Cardiac muscle cell (in vitro differentiated cells and primary cell): ENCODE measurements at regions not wholly inside any gene's neighbourhood (a gene's known extent, or its start where the extent isn't known, plus 50 kb on each side); places are given as distances from the start of the nearest gene placed in this dataset.

Experiments used
- DNase-seq, 2 donors: peaks; one replicate each; pipeline versions ENCODE4 v3.0.0 to v3.0.0-alpha.2; 2010 to 2017; ENCODE audit warnings: low read depth in 1 of 2, low spot score in 1 of 2
- H3K27ac ChIP-seq: fragments of 200-600 bp; sonication (generic); 2 replicates; pipeline ENCODE4 v1.5.1; 2016
- H3K27me3 ChIP-seq: fragments of 200-600 bp; sonication (generic); 2 replicates; pipeline ENCODE4 v1.6.0; 2016; ENCODE audit warnings: control low read depth
- H3K36me3 ChIP-seq: fragments of 200-600 bp; sonication (generic); 2 replicates; pipeline ENCODE4 v1.5.1; 2016; ENCODE audit warnings: control low read depth
- H3K4me1 ChIP-seq: fragments of 200-600 bp; sonication (generic); 2 replicates; pipeline ENCODE4 v1.8.1; 2017; ENCODE audit warnings: low read depth, mild to moderate bottlenecking, mixed run types
- H3K4me3 ChIP-seq: fragments of 200-600 bp; sonication (generic); 2 replicates; pipeline ENCODE4 v1.5.1; 2016; ENCODE audit warnings: mild to moderate bottlenecking
- H3K9me3 ChIP-seq: fragments of 200-600 bp; sonication (generic); 2 replicates; pipeline ENCODE4 v1.5.1; 2017; ENCODE audit warnings: low read depth, mild to moderate bottlenecking, control low read depth
- TF ChIP-seq, protein P1 (sequence below): IDR thresholded peaks from 2 replicates; pipeline ENCODE4 v1.5.1; 2012; ENCODE audit warnings: low read depth, mild to moderate bottlenecking, low read length

DNA sequence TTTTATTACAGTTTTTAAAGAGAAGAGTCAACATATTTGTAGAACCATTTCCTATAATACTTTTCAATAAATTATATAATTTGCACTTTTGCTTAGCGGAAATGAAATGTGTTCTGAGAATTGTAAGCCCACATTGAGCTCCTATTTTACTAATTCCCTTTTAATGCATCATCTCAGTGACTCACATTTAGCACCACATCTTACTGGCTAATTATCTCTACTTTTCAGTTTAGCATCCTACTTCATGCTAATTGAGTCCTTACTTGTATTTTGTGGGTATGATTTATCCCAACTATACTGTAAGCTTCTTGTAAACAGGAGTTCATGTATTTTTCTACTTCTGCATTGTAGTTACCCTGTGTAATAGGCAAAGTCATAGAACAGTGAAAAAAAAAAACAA lies 67.5 kb downstream of the TMX1 start:
- Histone ChIP-seq H3K9me3 (no peaks in the 10 kb centered on the region), H3K27me3 (no peaks in the 10 kb centered on the region), H3K36me3 (no peaks in the 10 kb centered on the region), H3K4me1 (peaks cover 17% of the 10 kb centered on the region), H3K4me3 (no peak overlapping the region), H3K27ac (no peak overlapping the region)
- TF ChIP-seq, protein P1, sequence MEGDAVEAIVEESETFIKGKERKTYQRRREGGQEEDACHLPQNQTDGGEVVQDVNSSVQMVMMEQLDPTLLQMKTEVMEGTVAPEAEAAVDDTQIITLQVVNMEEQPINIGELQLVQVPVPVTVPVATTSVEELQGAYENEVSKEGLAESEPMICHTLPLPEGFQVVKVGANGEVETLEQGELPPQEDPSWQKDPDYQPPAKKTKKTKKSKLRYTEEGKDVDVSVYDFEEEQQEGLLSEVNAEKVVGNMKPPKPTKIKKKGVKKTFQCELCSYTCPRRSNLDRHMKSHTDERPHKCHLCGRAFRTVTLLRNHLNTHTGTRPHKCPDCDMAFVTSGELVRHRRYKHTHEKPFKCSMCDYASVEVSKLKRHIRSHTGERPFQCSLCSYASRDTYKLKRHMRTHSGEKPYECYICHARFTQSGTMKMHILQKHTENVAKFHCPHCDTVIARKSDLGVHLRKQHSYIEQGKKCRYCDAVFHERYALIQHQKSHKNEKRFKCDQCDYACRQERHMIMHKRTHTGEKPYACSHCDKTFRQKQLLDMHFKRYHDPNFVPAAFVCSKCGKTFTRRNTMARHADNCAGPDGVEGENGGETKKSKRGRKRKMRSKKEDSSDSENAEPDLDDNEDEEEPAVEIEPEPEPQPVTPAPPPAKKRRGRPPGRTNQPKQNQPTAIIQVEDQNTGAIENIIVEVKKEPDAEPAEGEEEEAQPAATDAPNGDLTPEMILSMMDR = no peak
- DNase-seq = no peak

DNA sequence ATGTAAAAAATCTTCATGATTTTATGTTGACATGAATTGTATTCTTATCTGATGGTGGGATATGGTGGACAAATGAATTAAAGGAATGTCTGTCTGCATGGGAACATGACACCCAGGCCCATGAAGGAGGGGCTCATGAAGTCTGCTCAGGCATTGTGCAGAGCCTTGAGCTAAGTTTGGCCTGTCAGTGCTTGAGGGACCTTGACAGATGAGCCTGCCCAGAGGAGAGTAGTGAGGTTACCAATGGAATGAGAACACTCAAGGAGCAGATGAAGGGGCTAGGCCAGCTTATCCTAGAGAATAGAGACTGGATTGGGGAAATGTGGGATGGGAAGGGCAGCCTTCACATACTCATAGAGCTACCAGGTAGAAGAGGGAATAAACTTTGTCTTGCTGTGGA lies 68.8 kb downstream of the TMX1 start:
- Histone ChIP-seq H3K9me3 (no peaks in the 10 kb centered on the region), H3K4me1 (peaks cover 12% of the 10 kb centered on the region), H3K27me3 (no peaks in the 10 kb centered on the region), H3K36me3 (no peaks in the 10 kb centered on the region), H3K4me3 (no peak overlapping the region), H3K27ac (no peak overlapping the region)
- peak in 1 of 2 donors; percentile 52 for DNase-seq
- TF ChIP-seq, protein P1 = no peak

DNA sequence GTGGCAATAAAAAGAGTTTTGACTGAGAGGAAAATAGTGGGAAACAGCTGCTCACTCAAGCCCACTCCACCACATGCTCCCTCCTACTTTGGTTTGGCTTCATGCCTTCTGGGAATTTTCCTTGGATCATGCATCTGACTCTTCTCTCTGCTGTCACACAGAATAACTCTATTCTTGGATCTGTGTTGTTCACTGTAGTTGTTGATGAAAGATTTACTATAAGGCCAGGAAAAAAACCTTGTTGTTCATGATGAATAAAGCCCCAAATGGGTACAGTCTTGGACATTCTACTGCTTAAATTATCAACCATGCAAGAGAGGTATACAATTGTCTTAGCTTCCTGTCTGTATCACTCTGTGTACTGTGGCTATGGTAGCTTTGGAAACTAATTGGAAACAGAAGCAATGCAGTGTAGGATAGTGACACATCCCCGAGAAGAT lies 70.5 kb downstream of the TMX1 start:
- TF ChIP-seq, protein P1 = no peak
- H3K4me1 ChIP-seq = peaks cover 7% of the 10 kb centered on the region
- H3K27ac ChIP-seq = no peak overlapping the region
- DNase-seq = peak in 1 of 2 donors; percentile 75
- no peaks in the 10 kb centered on the region for H3K27me3 ChIP-seq
- H3K4me3 ChIP-seq = no peak overlapping the region
- no peaks in the 10 kb centered on the region for H3K9me3 ChIP-seq
- H3K36me3 ChIP-seq = no peaks in the 10 kb centered on the region

DNA sequence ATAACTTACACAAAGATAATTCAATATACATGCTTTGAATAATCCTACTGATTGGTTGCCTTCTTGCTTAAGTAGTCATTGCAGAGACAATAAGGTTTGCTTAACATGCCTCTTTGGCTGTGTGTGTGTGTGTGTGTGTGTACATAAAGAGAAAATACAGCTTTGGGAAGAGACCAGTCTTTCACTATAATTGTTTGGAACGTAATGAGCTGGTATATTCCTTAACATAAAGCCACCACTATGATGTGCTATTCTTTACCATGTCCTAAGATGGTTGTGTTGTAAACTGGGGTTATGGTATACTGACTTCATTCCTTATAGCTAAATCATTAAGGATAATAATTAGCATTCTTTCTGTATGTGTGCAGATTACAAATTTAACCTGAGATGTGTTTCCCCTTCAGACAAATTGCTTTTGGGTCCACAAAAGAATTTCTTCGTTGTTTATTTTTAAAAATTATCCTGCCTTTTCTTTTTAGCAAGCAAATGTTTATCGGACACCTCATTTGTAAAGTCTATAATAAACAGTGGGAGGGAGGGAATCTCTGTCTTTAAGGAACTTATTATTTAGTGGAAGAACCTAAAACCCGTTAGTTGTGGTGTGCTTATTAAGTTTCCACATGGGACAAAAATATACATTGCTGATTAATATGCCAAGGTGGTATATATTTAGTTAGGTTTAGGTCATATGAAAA lies 74.4 kb downstream of the TMX1 start:
- Histone ChIP-seq H3K27me3 (no peaks in the 10 kb centered on the region), H3K27ac (no peak overlapping the region), H3K9me3 (no peaks in the 10 kb centered on the region), H3K4me1 (peaks cover 11% of the 10 kb centered on the region), H3K4me3 (no peak overlapping the region), H3K36me3 (no peaks in the 10 kb centered on the region)
- TF ChIP-seq, protein P1 = no peak
- DNase-seq = no peak

DNA sequence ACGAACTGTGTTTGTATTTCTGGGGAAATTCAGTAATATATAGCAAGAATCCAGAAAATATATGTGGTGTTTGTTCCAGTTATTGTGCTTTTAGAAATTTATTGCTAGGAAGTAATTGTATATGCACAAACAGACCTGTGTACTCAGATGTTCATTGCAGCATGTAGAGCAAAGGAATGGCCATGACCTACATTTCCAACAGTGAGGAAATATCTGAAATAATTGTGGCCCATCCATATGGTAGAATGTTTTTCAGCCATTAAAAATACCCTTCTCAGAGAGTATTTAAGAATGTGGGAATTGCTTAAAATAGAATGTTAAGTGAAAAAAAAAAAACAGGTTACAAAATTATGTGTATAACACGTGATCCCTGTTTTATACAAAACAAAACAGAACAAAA lies 77.3 kb downstream of the TMX1 start:
- TF ChIP-seq, protein P1 = no peak
- peaks cover 17% of the 10 kb centered on the region for H3K4me1 ChIP-seq
- H3K27ac ChIP-seq = no peak overlapping the region
- no peaks in the 10 kb centered on the region for H3K9me3 ChIP-seq
- H3K4me3 ChIP-seq = no peak overlapping the region
- H3K36me3 ChIP-seq = no peaks in the 10 kb centered on the region
- no peaks in the 10 kb centered on the region for H3K27me3 ChIP-seq
- no peak for DNase-seq
